Mesenteric fat pad (tissue), 1 donor: ENCODE measurements at regions not wholly inside any gene's neighbourhood (a gene's known extent, or its start where the extent isn't known, plus 50 kb on each side); places are given as distances from the start of the nearest gene placed in this dataset.
"Not testable (repeated sequence)": the region's sequence is repeated elsewhere in the genome, so short reads cannot be mapped to it uniquely, and the experiment has no call there.

Source experiments
- DNase-seq: peaks from one replicate; pipeline ENCODE4 v3.0.0-alpha.2; 2020; ENCODE audit warnings: low spot score
- donor health status: DM: yes; HTN: yes; CAD: no.

GRCh38 chr16:85237817-85238216 is 125.5 kb upstream of the CIBAR2 start:
- no peak for DNase-seq

GRCh38 chr16:85238233-85238647 is 126.0 kb upstream of the CIBAR2 start:
- DNase-seq: no peak

DNA sequence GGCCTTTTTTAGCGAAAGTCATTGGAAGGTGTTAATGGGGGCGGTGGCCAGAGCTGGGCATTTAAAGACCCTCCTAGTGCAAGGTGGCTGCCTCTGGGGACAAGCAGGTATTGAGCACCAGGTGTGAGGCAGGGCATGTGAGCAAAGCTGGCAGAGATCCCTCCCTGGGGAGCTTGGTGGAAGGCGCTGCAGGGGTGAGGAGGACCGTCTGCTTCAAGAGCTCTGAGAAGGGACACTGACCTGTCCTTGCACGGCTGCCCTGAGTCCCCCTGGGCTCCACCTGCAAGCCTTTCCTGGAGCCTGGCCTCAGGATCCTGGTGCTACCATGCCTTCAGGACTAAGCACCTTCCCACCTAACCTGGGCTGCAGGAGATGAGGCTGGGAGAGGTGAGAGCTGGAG is 127.0 kb upstream of the CIBAR2 start:
- DNase-seq: no peak

GRCh38 chr16:85239871-85240270 is 127.6 kb upstream of the CIBAR2 start:
- DNase-seq: no peak

DNA sequence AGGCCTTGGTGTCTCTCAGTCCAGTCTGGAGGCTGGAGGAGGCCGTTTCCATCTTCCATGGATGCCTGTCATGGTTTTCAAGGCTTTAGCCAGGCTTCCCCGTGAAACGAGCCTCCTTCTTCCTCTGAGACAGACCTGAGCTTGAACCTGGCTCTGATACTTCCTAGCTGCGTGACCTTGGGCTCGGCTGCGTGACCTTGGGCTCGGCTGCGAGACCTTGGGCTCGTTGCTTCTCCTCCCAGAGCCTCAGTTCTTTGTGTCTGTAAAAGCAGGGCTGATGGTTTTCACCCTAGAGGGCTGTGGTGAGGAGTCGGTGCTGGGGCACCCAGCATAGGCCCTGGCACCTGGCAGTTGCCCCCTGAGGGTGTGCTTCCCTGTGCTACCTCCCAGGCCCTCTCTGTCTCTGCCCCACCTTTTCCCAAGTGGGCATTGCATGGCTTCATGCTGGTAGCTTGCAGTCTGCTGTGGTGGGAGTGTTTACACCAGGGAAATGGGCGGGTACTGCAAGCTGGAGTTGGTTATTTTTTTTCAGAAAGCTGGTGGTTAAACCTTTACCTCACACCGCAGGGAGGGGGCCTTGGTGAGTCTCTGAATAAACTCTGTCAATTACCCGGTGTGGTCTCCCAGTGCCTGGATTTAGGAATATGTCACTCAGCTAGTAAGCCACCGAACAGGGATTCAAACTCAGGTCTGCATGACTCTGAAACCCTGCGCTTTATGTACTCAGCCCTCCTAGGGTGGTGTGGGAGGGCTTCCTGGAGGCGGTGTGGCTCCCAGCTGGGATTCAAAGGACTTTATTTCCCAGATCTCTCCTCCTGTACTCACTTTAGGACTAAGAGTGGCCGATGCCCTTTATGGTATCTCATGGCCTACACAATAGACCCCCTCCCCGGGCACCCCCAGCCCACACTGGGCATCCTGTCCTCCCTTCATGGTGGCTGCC is 129.0 kb upstream of the CIBAR2 start:
- DNase-seq: no peak

DNA sequence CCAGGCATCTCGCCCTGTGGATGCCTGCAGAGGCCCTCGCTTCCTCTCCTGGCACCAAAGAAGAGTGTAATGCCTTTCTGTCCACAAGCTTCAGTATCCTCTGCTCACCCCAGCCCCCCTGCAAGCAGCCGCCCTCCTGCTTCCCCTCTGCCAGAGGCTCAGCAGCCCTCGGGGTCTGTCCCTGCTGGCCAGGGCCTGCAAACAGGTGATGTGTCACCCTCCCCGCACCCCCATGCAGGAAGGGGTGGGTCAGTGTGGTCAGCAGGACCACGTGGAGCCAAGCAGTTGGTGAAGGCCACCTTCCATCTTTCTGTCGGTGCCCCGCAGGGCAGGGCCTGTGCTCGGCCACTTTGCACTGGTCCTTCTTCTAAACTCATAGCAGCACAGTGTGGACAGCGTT is 129.9 kb upstream of the CIBAR2 start:
- no peak for DNase-seq

GRCh38 chr16:85243308-85243707 is 131.0 kb upstream of the CIBAR2 start:
- DNase-seq: no peak

DNA sequence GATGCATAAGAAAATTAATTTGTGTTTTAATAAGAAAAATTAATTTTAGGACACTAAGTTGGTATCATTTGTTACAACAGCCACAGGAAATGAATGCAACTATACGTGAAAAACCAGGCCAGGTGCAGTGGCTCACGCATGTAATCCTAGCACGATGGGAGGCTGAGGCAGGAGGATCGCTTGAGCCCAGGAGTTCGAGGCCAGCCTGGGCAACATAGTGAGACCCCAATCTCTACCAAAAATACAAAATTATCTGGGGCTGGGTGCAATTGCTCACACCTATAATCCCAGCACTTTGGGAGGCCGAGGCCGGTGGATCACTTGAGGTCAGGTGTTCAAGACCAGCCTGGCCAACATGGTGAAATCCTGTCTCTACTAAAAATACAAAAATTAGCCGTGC is 132.2 kb upstream of the CIBAR2 start:
- not testable (repeated sequence) for DNase-seq

DNA sequence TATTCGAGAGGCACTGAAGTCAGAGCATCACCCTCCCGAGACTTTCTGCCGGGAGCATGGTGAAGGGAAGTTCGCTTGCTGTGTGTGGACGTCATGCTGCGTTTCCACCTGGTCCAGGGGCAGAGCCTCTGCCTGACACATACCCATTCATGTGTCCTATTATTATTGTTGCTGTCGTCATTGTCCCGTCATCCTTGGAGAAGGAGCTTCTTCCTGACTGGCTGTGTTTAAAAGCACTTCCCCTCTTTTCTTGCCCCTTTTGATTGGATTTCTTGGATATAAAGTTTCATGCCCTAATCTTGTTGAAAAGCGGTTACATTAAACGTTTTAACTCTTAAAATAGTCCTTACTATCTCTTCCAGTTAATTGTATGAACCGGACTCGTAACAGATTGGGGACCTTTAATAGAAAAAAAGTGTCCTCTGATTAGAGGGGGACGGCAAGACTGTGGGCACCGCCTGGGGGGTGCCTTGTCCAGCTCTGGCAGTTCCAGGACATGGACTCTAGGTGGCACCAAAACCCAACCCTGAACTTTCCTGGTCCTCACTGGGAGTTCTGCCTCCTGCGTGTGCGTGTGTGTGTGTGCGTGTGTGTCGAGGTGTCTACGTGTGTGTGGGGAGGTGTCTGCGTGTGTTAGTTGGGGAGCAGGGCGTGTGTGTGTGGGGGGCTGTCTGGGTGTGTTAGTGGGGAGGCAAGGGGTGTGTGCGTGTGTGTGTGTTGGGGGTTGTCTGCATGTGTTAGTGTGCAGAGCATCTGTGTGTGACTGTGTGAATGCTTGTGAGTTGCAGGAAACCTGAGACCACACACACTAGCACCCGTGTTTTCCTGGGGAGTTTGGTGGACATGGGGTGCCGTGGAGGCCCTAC is 133.3 kb upstream of the CIBAR2 start:
- no peak for DNase-seq

DNA sequence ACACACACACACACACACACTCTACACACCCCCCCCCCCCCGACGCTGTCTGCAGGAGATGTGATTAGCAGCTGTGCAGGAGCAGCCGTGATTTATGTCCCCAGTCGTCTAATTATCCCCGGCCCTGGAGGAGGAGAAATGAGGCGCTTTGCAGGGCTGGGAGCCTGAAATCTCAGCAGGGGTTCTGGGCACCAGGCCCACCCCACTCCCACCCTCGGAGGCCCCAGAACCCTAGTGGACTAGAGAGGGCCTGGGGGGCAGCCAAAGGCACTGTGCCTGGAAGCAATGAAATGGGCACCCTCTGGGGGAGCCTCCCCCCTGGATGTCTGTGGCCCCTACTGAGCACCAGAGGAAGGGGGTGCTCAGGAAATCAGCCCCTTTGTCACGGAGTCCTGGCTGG is 134.2 kb upstream of the CIBAR2 start:
- no peak for DNase-seq

- DNase-seq: no peak
These were observed 134.7 kb upstream of the CIBAR2 start for GRCh38 chr16:85246973-85247372.

DNA sequence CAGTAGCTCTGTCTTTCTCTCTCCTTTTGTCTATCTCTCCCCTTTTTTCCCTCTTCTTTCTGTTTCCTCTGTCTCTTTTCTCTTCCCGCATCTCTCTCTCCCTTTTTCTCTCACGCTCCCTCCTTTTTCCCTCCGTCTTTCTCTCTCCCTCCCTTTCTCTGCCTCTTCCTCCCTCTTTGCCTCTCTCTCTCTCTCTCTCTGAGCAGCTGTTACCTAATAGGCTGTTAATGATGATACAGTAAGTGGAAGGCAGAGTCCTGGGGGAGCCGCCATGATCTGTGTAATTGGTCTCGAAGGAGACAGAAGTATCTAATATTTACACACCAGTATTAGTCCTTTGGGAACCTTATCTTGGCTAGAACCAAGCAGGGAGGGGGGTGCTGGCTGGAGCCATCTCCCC is 136.1 kb upstream of the CIBAR2 start:
- DNase-seq: no peak

- no peak for DNase-seq
These were observed 136.6 kb upstream of the CIBAR2 start for GRCh38 chr16:85248857-85249256.

DNA sequence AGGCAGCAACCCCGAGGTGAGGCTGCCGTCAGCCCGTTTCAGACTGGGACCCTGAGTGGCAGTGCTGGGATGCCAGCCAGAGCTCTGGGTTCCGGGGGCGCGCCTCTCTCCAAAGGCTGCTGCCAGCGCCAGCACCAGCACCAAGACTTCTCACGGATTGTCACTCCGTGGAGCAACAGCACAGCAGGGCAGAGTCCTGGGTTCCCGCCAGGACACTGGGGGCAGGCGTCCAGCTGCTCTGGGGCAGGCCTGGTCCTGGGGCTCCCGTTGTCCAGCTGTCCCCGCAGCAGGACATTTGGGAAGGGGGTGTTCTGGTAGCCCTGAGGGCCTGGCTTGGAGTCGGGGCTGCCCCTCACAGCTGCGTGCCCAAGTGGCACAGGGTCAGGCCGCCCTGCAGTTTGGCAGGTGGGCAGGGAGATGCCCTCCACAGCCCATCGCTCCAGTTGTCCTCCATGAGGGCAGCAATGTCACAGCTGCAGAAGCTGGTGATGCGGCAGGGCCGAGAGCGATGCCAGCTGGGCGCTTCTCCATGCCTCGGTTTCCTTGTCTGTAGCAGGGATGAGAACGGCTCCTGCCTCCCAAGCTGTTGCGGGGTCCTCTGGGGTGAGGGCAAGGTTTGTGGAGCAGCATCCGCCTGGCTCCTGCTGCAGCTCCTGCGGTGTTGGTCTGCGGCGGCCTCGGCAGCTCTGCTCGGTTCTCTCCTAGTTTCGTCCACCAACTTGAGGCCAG is 137.3 kb upstream of the CIBAR2 start:
- no peak for DNase-seq

DNA sequence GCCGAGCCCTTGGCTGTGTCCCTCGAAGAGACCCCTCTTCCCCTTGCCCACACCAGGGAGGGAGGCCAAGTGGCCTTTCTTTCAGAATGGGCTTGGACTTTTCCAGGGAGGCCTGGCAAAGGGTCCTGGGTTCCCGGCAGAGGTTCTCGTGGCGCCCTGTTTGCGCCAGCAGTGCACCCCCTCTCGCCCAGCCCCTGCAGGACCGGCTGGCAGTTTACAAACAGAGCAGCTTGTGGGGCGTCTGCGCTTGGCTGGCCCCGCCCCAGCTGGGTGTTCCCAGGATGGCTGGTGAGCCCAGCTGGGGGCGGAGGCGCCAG is 137.8 kb upstream of the CIBAR2 start:
- no peak for DNase-seq

- DNase-seq: no peak
These were observed 138.4 kb upstream of the CIBAR2 start for GRCh38 chr16:85250609-85251223.

GRCh38 chr16:85251225-85251760 is 139.0 kb upstream of the CIBAR2 start:
- DNase-seq: no peak

- DNase-seq: no peak
These were observed 139.7 kb upstream of the CIBAR2 start for GRCh38 chr16:85252014-85252413.

GRCh38 chr16:85252461-85252860 is 140.2 kb upstream of the CIBAR2 start:
- no peak for DNase-seq

DNA sequence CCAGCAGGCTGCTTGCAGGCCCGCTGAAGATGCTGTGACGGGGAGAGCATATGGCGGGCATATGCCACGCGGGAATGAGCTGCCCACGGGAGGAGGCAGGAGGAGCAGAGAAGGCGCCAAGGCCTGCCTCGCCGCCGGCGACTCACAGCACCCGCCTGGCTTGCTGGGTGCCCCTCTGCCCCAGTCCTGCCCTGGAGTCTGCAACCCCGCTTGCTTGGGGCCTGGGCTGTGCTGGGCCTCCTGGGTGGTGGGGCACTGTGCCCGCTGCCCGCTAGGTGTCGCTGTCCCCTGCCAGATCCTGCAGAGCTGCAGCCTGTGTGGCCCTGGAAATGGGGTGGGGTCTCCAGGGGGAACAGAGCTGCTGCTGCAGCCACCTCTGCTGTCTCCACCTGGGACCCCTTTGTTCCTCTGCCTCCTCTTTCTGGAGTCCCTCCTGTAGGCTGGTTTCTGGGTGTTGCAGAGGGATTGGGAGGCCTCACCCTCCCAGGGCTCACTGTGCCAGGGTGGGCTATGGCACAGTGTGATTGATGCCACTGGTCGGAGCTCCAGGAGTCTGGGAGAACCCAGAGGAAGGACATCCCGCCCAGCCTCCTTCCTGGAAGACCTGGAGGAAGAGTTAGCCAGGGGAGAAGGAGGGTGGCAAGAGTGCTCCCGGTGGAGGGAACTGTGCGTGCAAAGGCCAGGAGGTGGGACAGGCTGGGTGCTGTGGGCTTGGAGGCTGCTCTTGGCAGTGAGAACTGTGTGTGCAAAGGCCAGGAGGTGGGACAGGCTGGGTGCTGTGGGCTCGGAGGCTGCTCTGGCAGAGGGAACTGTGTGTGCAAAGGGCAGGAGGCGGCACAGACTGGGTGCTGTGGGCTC is 141.0 kb upstream of the CIBAR2 start:
- DNase-seq: no peak
